ENCODE measurements at regions not wholly inside any gene's neighbourhood (a gene's known extent, or its start where the extent isn't known, plus 50 kb on each side); places are given as distances from the start of the nearest gene placed in this dataset.

GRCh38 chr5:125002727-125003598 lies 256.5 kb upstream of the ZNF608 start (continued):
- TF ChIP-seq ESRRA (IDR thresholded peaks at IDR 0.05; ENCODE audit: low read length): no peak
- TF ChIP-seq, protein P1, sequence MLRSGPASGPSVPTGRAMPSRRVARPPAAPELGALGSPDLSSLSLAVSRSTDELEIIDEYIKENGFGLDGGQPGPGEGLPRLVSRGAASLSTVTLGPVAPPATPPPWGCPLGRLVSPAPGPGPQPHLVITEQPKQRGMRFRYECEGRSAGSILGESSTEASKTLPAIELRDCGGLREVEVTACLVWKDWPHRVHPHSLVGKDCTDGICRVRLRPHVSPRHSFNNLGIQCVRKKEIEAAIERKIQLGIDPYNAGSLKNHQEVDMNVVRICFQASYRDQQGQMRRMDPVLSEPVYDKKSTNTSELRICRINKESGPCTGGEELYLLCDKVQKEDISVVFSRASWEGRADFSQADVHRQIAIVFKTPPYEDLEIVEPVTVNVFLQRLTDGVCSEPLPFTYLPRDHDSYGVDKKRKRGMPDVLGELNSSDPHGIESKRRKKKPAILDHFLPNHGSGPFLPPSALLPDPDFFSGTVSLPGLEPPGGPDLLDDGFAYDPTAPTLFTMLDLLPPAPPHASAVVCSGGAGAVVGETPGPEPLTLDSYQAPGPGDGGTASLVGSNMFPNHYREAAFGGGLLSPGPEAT (IDR thresholded peaks at IDR 0.05; ENCODE audit: low read depth): no peak
- TF ChIP-seq, protein P2, sequence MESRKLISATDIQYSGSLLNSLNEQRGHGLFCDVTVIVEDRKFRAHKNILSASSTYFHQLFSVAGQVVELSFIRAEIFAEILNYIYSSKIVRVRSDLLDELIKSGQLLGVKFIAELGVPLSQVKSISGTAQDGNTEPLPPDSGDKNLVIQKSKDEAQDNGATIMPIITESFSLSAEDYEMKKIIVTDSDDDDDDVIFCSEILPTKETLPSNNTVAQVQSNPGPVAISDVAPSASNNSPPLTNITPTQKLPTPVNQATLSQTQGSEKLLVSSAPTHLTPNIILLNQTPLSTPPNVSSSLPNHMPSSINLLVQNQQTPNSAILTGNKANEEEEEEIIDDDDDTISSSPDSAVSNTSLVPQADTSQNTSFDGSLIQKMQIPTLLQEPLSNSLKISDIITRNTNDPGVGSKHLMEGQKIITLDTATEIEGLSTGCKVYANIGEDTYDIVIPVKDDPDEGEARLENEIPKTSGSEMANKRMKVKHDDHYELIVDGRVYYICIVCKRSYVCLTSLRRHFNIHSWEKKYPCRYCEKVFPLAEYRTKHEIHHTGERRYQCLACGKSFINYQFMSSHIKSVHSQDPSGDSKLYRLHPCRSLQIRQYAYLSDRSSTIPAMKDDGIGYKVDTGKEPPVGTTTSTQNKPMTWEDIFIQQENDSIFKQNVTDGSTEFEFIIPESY (IDR thresholded peaks at IDR 0.05): no peak
- TF ChIP-seq, protein P3, sequence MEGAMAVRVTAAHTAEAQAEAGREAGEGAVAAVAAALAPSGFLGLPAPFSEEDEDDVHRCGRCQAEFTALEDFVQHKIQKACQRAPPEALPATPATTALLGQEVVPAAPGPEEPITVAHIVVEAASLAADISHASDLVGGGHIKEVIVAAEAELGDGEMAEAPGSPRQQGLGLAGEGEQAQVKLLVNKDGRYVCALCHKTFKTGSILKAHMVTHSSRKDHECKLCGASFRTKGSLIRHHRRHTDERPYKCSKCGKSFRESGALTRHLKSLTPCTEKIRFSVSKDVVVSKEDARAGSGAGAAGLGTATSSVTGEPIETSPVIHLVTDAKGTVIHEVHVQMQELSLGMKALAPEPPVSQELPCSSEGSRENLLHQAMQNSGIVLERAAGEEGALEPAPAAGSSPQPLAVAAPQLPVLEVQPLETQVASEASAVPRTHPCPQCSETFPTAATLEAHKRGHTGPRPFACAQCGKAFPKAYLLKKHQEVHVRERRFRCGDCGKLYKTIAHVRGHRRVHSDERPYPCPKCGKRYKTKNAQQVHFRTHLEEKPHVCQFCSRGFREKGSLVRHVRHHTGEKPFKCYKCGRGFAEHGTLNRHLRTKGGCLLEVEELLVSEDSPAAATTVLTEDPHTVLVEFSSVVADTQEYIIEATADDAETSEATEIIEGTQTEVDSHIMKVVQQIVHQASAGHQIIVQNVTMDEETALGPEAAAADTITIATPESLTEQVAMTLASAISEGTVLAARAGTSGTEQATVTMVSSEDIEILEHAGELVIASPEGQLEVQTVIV (IDR thresholded peaks at IDR 0.05; ENCODE audit: borderline replicate concordance, partially characterized antibody): no peak
- no peak for TF ChIP-seq ZNF384 (IDR thresholded peaks at IDR 0.05; ENCODE audit: borderline replicate concordance, low read depth, low read length)
- peak; percentile 79 for TF ChIP-seq BCL11A (IDR thresholded peaks at IDR 0.05; ENCODE audit: low read depth, low read length)
- no peak for TF ChIP-seq LARP7 (IDR thresholded peaks at IDR 0.05)
- TF ChIP-seq ZZZ3 (IDR thresholded peaks at IDR 0.05; ENCODE audit: control insufficient read depth, insufficient read length, low read depth): no peak
- TF ChIP-seq ZNF217 (IDR thresholded peaks at IDR 0.05): peak; percentile 99
- no peak for TF ChIP-seq CBX3 (IDR thresholded peaks at IDR 0.05; ENCODE audit: borderline replicate concordance, low read depth)
- TF ChIP-seq IRF5 (IDR thresholded peaks at IDR 0.05; ENCODE audit: borderline replicate concordance): no peak
- no peak for TF ChIP-seq HCFC1 (IDR thresholded peaks at IDR 0.05; ENCODE audit: low read length)
- peak; percentile 36; the same call in 1 of the 2 replicates for TF ChIP-seq NFIC (IDR thresholded peaks at IDR 0.05; ENCODE audit: low read depth, low read length)
- no peak for TF ChIP-seq CREB1 (IDR thresholded peaks at IDR 0.05; ENCODE audit: low read depth)
- TF ChIP-seq NKRF (conservative IDR thresholded peaks at IDR 0.05): no peak
- no peak for TF ChIP-seq POLR2AphosphoS2 (IDR thresholded peaks at IDR 0.05; ENCODE audit: low read depth, low read length)
- peak; percentile 46 for TF ChIP-seq IKZF1 (conservative IDR thresholded peaks at IDR 0.05)
- TF ChIP-seq CHD2 (IDR thresholded peaks at IDR 0.05; ENCODE audit: borderline replicate concordance, low read depth, low read length): no peak
- TF ChIP-seq SMAD5 (IDR thresholded peaks at IDR 0.05; ENCODE audit: low read depth): no peak
- TF ChIP-seq MEF2B (IDR thresholded peaks at IDR 0.05; ENCODE audit: partially characterized antibody, poor library complexity, severe bottlenecking): peak; percentile 37
- no peak for TF ChIP-seq ZBED1 (IDR thresholded peaks at IDR 0.05; ENCODE audit: borderline replicate concordance)
- no peak for TF ChIP-seq SMARCA5 (IDR thresholded peaks at IDR 0.05)

Data from GM12878 (cell line).